Esophagus muscularis mucosa (tissue), 4 donors: ENCODE measurements at regions not wholly inside any gene's neighbourhood (a gene's known extent, or its start where the extent isn't known, plus 50 kb on each side); places are given as distances from the start of the nearest gene placed in this dataset.

ENCODE experiments used
- DNase-seq: peaks from one replicate; pipeline ENCODE4 v3.0.0-alpha.2; 2017; ENCODE audit errors: extremely low spot score
- H3K27ac ChIP-seq, 4 donors: fragments of 200-600 bp; sonication (generic); replicated peaks in 1 of 4; 1 replicate in 3 of 4; 2 replicates in 1 of 4; pipeline ENCODE4 v1.5.1; 2016 to 2019; ENCODE audit warnings: mild to moderate bottlenecking in 1 of 4
- H3K27me3 ChIP-seq, 4 donors: fragments of 200-600 bp; sonication (generic); one replicate each; pipeline versions ENCODE4 v1.5.1 to v1.6.0; 2016 to 2019
- H3K36me3 ChIP-seq, 4 donors: fragments of 200-600 bp; sonication (generic); one replicate each; pipeline ENCODE4 v1.5.1; 2016 to 2019
- H3K4me1 ChIP-seq, 4 donors: fragments of 200-600 bp; sonication (generic); one replicate each; pipeline ENCODE4 v1.5.1; 2016 to 2019
- H3K4me3 ChIP-seq, 4 donors: fragments of 200-600 bp; sonication (generic); 1 replicate in 2 of 4; 2 replicates in 2 of 4; pipeline ENCODE4 v1.5.1; 2016 to 2019; ENCODE audit warnings: mild to moderate bottlenecking in 4 of 4, moderate library complexity in 1 of 4
- H3K9me3 ChIP-seq, 4 donors: fragments of 200-600 bp; sonication (generic); 1 replicate in 3 of 4; 2 replicates in 1 of 4; pipeline ENCODE4 v1.5.1; 2016 to 2019
- CTCF ChIP-seq, 3 experiments: fragments of 200-600 bp in 2 of 3; fragments of 450-650 bp in 1 of 3; sonication (generic) in 2 of 3; IDR thresholded peaks; one replicate each; pipeline ENCODE4 v1.5.1; 2017 to 2019; ENCODE audit warnings: antibody characterized with exemption in 3 of 3, mild to moderate bottlenecking in 2 of 3, moderate library complexity in 1 of 3
- EP300 ChIP-seq: sonication (generic); formaldehyde crosslinking; IDR thresholded peaks from one replicate; pipeline ENCODE4 v1.6.1; 2017; ENCODE audit warnings: antibody characterized with exemption
- POLR2A ChIP-seq: fragments of 450-650 bp; IDR thresholded peaks from one replicate; pipeline ENCODE4 v1.6.1; 2017; ENCODE audit warnings: antibody characterized with exemption, moderate library complexity, mild to moderate bottlenecking, low read depth
- POLR2AphosphoS5 ChIP-seq, 2 donors: sonication (generic); formaldehyde crosslinking; IDR thresholded peaks; one replicate each; pipeline ENCODE4 v1.6.1; 2017; ENCODE audit warnings: antibody characterized with exemption in 2 of 2
- WGBS: methylation state at CpG from one replicate; pipeline ENCODE4 v1.1.5; 2018; 5-methylcytosine and 5-hydroxymethylcytosine counted together
- intact Hi-C: fragments of 100-400 bp; cut with DNase I; formaldehyde crosslinking; loops from one replicate; pipeline ENCODE4 v1.15.1; 2023

GRCh38 chr2:18500333-18500732 lies 60.1 kb downstream of the RDH14 start:
- Histone ChIP-seq H3K36me3 (no peaks in the 10 kb centered on the region), H3K27me3 (no peaks in the 10 kb centered on the region), H3K4me3 (no peak overlapping the region), H3K4me1 (peaks cover 0 to 11% (median 0%) of the 10 kb centered on the region in 4 donors), H3K9me3 (no peaks in the 10 kb centered on the region), H3K27ac (no peak overlapping the region)
- intact Hi-C loops: no loop called here
- TF ChIP-seq POLR2A (no peak), POLR2AphosphoS5 (IDR thresholded peaks at IDR 0.05) (no peak), EP300 (no peak), CTCF (IDR thresholded peaks at IDR 0.05) (no peak)
- no peak for DNase-seq
- WGBS: 72% methylated on average over 4 of the region's 4 CpGs

GRCh38 chr2:18498531-18498930 lies 61.9 kb downstream of the RDH14 start:
- H3K4me1 ChIP-seq: peaks cover 0 to 11% (median 0%) of the 10 kb centered on the region in 4 donors
- no peak for DNase-seq
- H3K36me3 ChIP-seq: no peaks in the 10 kb centered on the region
- no peak overlapping the region for H3K4me3 ChIP-seq
- intact Hi-C loops: no loop called here
- no peaks in the 10 kb centered on the region for H3K9me3 ChIP-seq
- H3K27ac ChIP-seq: no peak overlapping the region
- TF ChIP-seq CTCF (IDR thresholded peaks at IDR 0.05): no peak
- TF ChIP-seq POLR2AphosphoS5 (IDR thresholded peaks at IDR 0.05): no peak
- no peak for TF ChIP-seq EP300
- TF ChIP-seq POLR2A: no peak
- H3K27me3 ChIP-seq: no peaks in the 10 kb centered on the region

- TF ChIP-seq CTCF (IDR thresholded peaks at IDR 0.05): no peak
- no peak for TF ChIP-seq POLR2A
- no peak for TF ChIP-seq POLR2AphosphoS5 (IDR thresholded peaks at IDR 0.05)
- no peak for TF ChIP-seq EP300
- DNase-seq: no peak
- Histone ChIP-seq H3K4me3 (no peak overlapping the region), H3K9me3 (no peaks in the 10 kb centered on the region), H3K27me3 (no peaks in the 10 kb centered on the region), H3K36me3 (no peaks in the 10 kb centered on the region), H3K4me1 (peaks cover 0 to 17% (median 0%) of the 10 kb centered on the region in 4 donors), H3K27ac (no peak overlapping the region)
- WGBS: 84% methylated on average over 4 of the region's 4 CpGs
- intact Hi-C loops: no loop called here
Measured at GRCh38 chr2:18496516-18496915, 63.9 kb downstream of the RDH14 start.

- WGBS: 93% methylated on average over 2 of the region's 2 CpGs
- Histone ChIP-seq H3K36me3 (no peaks in the 10 kb centered on the region), H3K27ac (no peak overlapping the region), H3K27me3 (no peaks in the 10 kb centered on the region), H3K9me3 (no peaks in the 10 kb centered on the region), H3K4me1 (peaks cover 0 to 17% (median 0%) of the 10 kb centered on the region in 4 donors), H3K4me3 (no peak overlapping the region)
- DNase-seq: no peak
- intact Hi-C loops: no loop called here
- TF ChIP-seq POLR2A (no peak), POLR2AphosphoS5 (IDR thresholded peaks at IDR 0.05) (no peak), EP300 (no peak), CTCF (IDR thresholded peaks at IDR 0.05) (no peak)
Measured at GRCh38 chr2:18495058-18495457, 65.4 kb downstream of the RDH14 start.

- H3K4me3 ChIP-seq: no peak overlapping the region
- no peak for DNase-seq
- 74% methylated on average over 2 of the region's 2 CpGs for WGBS
- no peak overlapping the region for H3K27ac ChIP-seq
- H3K27me3 ChIP-seq: no peaks in the 10 kb centered on the region
- H3K36me3 ChIP-seq: no peaks in the 10 kb centered on the region
- no peaks in the 10 kb centered on the region for H3K9me3 ChIP-seq
- peaks cover 0 to 9% (median under 1%) of the 10 kb centered on the region in 4 donors for H3K4me1 ChIP-seq
- TF ChIP-seq POLR2A (no peak), CTCF (IDR thresholded peaks at IDR 0.05) (no peak), POLR2AphosphoS5 (IDR thresholded peaks at IDR 0.05) (no peak), EP300 (no peak)
- intact Hi-C loops: no loop called here
Measured at GRCh38 chr2:18492721-18493120, 67.7 kb downstream of the RDH14 start.
